B cell (primary cell): ENCODE measurements at regions not wholly inside any gene's neighbourhood (a gene's known extent, or its start where the extent isn't known, plus 50 kb on each side); places are given as distances from the start of the nearest gene placed in this dataset.

Source experiments
- ATAC-seq: fragments of 200-7000 bp; cut with Tn5 transposase; one replicate; pipeline ENCODE4 v1.10.0; 2021; ENCODE audit warnings: low read depth, mild to moderate bottlenecking, moderate number of reproducible peaks, moderate library complexity
- CTCF ChIA-PET: fragments of 350-600 bp; sonication (Branson Sonifier 250); formaldehyde crosslinking; loops from one replicate; lab custom pipeline; 2021; ENCODE audit warnings: antibody characterized with exemption, inconsistent platforms; lab: Charles Lee
- POLR2A ChIA-PET: fragments of 350-600 bp; sonication (Branson Sonifier 250); formaldehyde crosslinking; loops from one replicate; lab custom pipeline; 2021; ENCODE audit warnings: antibody characterized with exemption; lab: Charles Lee
- DNase-seq: peaks from one replicate; pipeline ENCODE4 v3.0.0; 2013
- H2AFZ ChIP-seq: 2 replicates; pipeline ENCODE4 v1.6.1; 2012; ENCODE audit warnings: mild to moderate bottlenecking, low read depth, low read length; ENCODE audit not compliant: insufficient read depth, poor library complexity, severe bottlenecking
- H3K27ac ChIP-seq, 2 donors: 1 replicate in 1 of 2; 2 replicates in 1 of 2; pipeline ENCODE4 v1.5.1; 2012 to 2013; ENCODE audit warnings: low read length in 2 of 2, mild to moderate bottlenecking in 2 of 2, moderate library complexity in 1 of 2
- H3K27me3 ChIP-seq, 4 experiments: fragments of 200-600 bp in 1 of 4; sonication (generic) in 1 of 4; replicated peaks in 1 of 4; 1 replicate in 2 of 4; 2 replicates in 2 of 4; pipeline versions ENCODE4 v1.6.1 to v1.7.0; 2013 to 2016; ENCODE audit warnings: low read length in 3 of 4, mild to moderate bottlenecking in 2 of 4, mixed read lengths in 1 of 4, moderate library complexity in 1 of 4; ENCODE audit not compliant: insufficient read depth in 4 of 4, control insufficient read depth in 3 of 4; ENCODE audit errors: control extremely low read depth in 1 of 4
- H3K36me3 ChIP-seq, 2 experiments: replicated peaks in 1 of 2; 1 replicate in 1 of 2; 2 replicates in 1 of 2; pipeline versions ENCODE4 v1.6.1 to v1.7.1; 2013; ENCODE audit warnings: low read length in 1 of 2; ENCODE audit not compliant: insufficient read depth in 2 of 2, control insufficient read depth in 1 of 2; ENCODE audit errors: control extremely low read depth in 1 of 2, extremely low read depth in 1 of 2
- H3K4me1 ChIP-seq, 2 donors: fragments of 200-600 bp in 1 of 2; sonication (generic) in 1 of 2; 1 replicate in 1 of 2; 2 replicates in 1 of 2; pipeline versions ENCODE4 v1.5.1 to v1.6.1; 2013 to 2017; ENCODE audit warnings: low read length in 2 of 2; ENCODE audit not compliant: control insufficient read depth in 2 of 2, insufficient read depth in 2 of 2
- H3K4me2 ChIP-seq: replicated peaks from 2 replicates; pipeline ENCODE3; 2012; ENCODE audit warnings: mild to moderate bottlenecking, low read depth, low read length; ENCODE audit not compliant: poor library complexity, severe bottlenecking
- H3K4me3 ChIP-seq, 5 experiments: fragments of 200-600 bp in 1 of 5; sonication (generic) in 1 of 5; 1 replicate in 3 of 5; 2 replicates in 2 of 5; pipeline versions ENCODE4 v1.5.1 to v1.7.0; 2011 to 2016; ENCODE audit warnings: low read length in 4 of 5, mild to moderate bottlenecking in 4 of 5, low read depth in 2 of 5, control low read depth in 1 of 5, moderate library complexity in 1 of 5; ENCODE audit not compliant: insufficient read depth in 1 of 5; ENCODE audit errors: control extremely low read depth in 1 of 5, extremely low read depth in 1 of 5
- H3K79me2 ChIP-seq: fragments of 200-600 bp; sonication (generic); one replicate; pipeline ENCODE4 v1.6.0; 2016; ENCODE audit warnings: low read length; ENCODE audit not compliant: control insufficient read depth, insufficient read depth
- H3K9ac ChIP-seq: fragments of 200-600 bp; sonication (generic); 2 replicates; pipeline ENCODE4 v1.6.1; 2017; ENCODE audit warnings: mild to moderate bottlenecking, low read length, moderate library complexity
- H3K9me3 ChIP-seq, 3 donors: one replicate each; pipeline versions ENCODE4 v1.6.1 to v1.7.1; 2013; ENCODE audit warnings: low read length in 2 of 3; ENCODE audit not compliant: control insufficient read depth in 2 of 3, insufficient read depth in 1 of 3; ENCODE audit errors: control extremely low read depth in 1 of 3
- H4K20me1 ChIP-seq: 2 replicates; pipeline ENCODE4 v1.6.0; 2012; ENCODE audit warnings: mild to moderate bottlenecking, low read length; ENCODE audit not compliant: insufficient read depth, control insufficient read depth, poor library complexity, severe bottlenecking
- H3K27ac Mint-ChIP-seq: one replicate; pipeline ENCODE4 v1.8.0; 2021; ENCODE audit warnings: mixed read lengths
- H3K27me3 Mint-ChIP-seq: one replicate; pipeline ENCODE4 v1.8.0; 2021; ENCODE audit warnings: mixed read lengths
- H3K4me1 Mint-ChIP-seq: one replicate; pipeline ENCODE4 v1.8.0; 2021; ENCODE audit warnings: mixed read lengths
- H3K4me3 Mint-ChIP-seq: one replicate; pipeline ENCODE4 v1.8.0; 2021; ENCODE audit warnings: mixed read lengths
- H3K9me3 Mint-ChIP-seq: one replicate; pipeline ENCODE4 v1.8.0; 2022; ENCODE audit warnings: mixed read lengths; ENCODE audit not compliant: insufficient read depth
- EZH2 ChIP-seq: IDR thresholded peaks from 2 replicates; pipeline ENCODE4 v1.6.1; 2012; ENCODE audit warnings: borderline replicate concordance, low read depth, mild to moderate bottlenecking, moderate library complexity, low read length; ENCODE audit not compliant: insufficient read depth, poor library complexity, severe bottlenecking
- WGBS: methylation state at CpG from one replicate; pipeline ENCODE4 v1.1.5; 2013; ENCODE audit warnings: missing lambda C conversion rate; ENCODE audit not compliant: insufficient coverage; 5-methylcytosine and 5-hydroxymethylcytosine counted together
- intact Hi-C: fragments of 100-400 bp; cut with micrococcal nuclease; formaldehyde crosslinking; loops from one replicate; pipeline ENCODE4 v1.10.0; 2022
- TF ChIP-seq, protein P1 (sequence below): fragments of 200-600 bp; IDR thresholded peaks from one replicate; pipeline ENCODE4 v1.8.0; 2022; ENCODE audit warnings: antibody characterized with exemption, mild to moderate bottlenecking

DNA sequence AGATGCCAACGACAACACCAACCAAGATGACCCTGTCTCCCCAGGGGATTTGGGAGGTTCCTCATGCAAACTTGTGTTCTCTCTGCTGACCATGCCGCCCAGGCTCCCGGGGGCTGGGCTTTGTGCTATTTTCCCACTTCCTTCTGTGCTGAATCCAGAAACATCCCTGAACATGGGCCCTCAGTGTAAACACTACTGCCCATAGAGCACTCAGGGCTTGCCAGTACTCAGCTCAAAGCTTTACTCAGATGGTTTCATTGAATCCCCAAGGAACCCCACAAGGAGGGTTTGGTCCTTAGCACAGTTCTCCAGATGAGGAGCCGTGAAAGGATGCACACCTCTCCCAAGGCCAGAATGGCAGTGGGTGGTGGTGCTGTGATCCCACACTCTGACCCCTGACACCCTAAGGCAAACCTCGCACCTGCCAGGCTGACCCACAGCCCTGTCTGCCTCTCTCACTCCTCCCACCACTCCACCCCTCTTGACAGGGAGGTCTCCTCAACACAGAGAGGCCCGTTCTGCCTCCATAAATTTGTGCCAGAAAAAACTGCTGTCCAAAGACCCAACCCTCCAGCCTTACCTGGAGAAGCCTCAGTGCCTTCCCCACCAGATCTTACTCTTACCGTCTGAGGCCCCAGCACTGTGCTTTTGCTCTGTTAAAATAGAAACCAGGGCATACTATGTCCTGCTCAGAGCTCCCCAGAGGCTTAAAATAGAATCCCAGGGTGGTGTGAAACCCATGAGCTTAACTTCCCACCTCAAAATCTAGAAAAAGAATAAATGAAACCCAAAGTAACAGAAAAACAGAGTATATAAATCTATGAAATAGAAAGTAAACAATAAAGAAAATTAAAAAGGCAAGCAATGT, 283.0 kb upstream of the CDH4 start:
- POLR2A ChIA-PET, result no interaction called here
- Histone ChIP-seq H3K9ac (no peak overlapping the region), H3K79me2 (no peaks in the 10 kb centered on the region), H3K27me3 (no peaks in the 10 kb centered on the region), H3K36me3 (no peaks in the 10 kb centered on the region), H3K4me2 (no peak overlapping the region), H4K20me1 (no peaks in the 10 kb centered on the region), H3K4me1 (no peaks in the 10 kb centered on the region), H3K9me3 (peaks cover 0 to 19% (median 0%) of the 10 kb centered on the region in 3 donors), H2AFZ (no peak overlapping the region), H3K27ac (no peak overlapping the region), H3K4me3 (no peak overlapping the region)
- H3K27ac Mint-ChIP-seq, result no peak overlapping the region
- CTCF ChIA-PET, result no interaction called here
- H3K4me3 Mint-ChIP-seq, result no peak overlapping the region
- intact Hi-C loops, result no loop called here
- no peaks in the 10 kb centered on the region for H3K4me1 Mint-ChIP-seq
- H3K27me3 Mint-ChIP-seq, result no peaks in the 10 kb centered on the region
- no peak for ATAC-seq
- DNase-seq, result no peak
- TF ChIP-seq, protein P1, sequence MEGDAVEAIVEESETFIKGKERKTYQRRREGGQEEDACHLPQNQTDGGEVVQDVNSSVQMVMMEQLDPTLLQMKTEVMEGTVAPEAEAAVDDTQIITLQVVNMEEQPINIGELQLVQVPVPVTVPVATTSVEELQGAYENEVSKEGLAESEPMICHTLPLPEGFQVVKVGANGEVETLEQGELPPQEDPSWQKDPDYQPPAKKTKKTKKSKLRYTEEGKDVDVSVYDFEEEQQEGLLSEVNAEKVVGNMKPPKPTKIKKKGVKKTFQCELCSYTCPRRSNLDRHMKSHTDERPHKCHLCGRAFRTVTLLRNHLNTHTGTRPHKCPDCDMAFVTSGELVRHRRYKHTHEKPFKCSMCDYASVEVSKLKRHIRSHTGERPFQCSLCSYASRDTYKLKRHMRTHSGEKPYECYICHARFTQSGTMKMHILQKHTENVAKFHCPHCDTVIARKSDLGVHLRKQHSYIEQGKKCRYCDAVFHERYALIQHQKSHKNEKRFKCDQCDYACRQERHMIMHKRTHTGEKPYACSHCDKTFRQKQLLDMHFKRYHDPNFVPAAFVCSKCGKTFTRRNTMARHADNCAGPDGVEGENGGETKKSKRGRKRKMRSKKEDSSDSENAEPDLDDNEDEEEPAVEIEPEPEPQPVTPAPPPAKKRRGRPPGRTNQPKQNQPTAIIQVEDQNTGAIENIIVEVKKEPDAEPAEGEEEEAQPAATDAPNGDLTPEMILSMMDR, result no peak
- no peak for TF ChIP-seq EZH2
- WGBS, result 74% methylated on average over 6 of the region's 7 CpGs
- H3K9me3 Mint-ChIP-seq, result peaks cover 1% of the 10 kb centered on the region

GRCh38 chr20:60970601-60971000, 281.5 kb upstream of the CDH4 start:
- no peaks in the 10 kb centered on the region for H3K4me1 ChIP-seq
- 71% methylated on average over 7 of the region's 8 CpGs for WGBS
- H3K4me1 Mint-ChIP-seq, result no peaks in the 10 kb centered on the region
- no peak overlapping the region for H3K4me2 ChIP-seq
- H3K36me3 ChIP-seq, result no peaks in the 10 kb centered on the region
- H3K27ac ChIP-seq, result no peak overlapping the region
- ATAC-seq (no peak), DNase-seq (no peak)
- intact Hi-C loops, result no loop called here
- no peak overlapping the region for H3K4me3 Mint-ChIP-seq
- no peaks in the 10 kb centered on the region for H3K27me3 ChIP-seq
- CTCF ChIA-PET, result no interaction called here
- no peak overlapping the region for H3K9ac ChIP-seq
- H3K4me3 ChIP-seq, result no peak overlapping the region
- no peak overlapping the region for H2AFZ ChIP-seq
- POLR2A ChIA-PET, result no interaction called here
- H3K79me2 ChIP-seq, result no peaks in the 10 kb centered on the region
- peaks cover 0 to 20% (median 0%) of the 10 kb centered on the region in 3 donors for H3K9me3 ChIP-seq
- no peaks in the 10 kb centered on the region for H4K20me1 ChIP-seq
- no peak overlapping the region for H3K27ac Mint-ChIP-seq
- H3K27me3 Mint-ChIP-seq, result no peaks in the 10 kb centered on the region
- TF ChIP-seq EZH2, result no peak
- TF ChIP-seq, protein P1, result no peak
- H3K9me3 Mint-ChIP-seq, result peaks cover 2% of the 10 kb centered on the region
